HG03045 (cell line): ENCODE measurements at regions not wholly inside any gene's neighbourhood (a gene's known extent, or its start where the extent isn't known, plus 50 kb on each side); places are given as distances from the start of the nearest gene placed in this dataset.
"Not testable (repeated sequence)": the region's sequence is repeated elsewhere in the genome, so short reads cannot be mapped to it uniquely, and the experiment has no call there.

Experiments used
- ATAC-seq: cut with Tn5 transposase; IDR thresholded peaks from one replicate; pipeline ENCODE4 v1.9.1; 2021; ENCODE audit warnings: mild to moderate bottlenecking, moderate library complexity; ENCODE audit not compliant: unreplicated experiment

DNA sequence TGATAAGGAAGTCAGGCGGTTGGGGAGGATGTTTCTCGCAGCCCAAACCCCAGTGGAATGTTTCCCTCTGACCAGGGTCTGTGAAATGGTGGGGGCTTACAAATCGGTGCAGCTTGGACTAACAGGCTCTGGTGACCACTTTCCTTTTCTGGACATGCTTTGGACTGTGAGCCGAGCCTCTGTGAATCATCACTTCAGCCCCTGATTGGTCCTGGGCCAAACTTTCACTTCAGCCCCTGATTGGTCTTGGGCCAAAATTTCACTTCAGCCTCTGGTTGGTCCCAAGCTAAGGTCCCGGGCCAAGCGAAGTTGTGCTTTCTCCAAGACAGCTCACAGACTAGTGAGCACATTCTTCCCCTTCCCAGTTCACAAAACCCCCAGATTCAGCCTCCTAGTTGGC is 223.7 kb upstream of the ANKRD20A1 start:
- ATAC-seq, result not testable (repeated sequence)

DNA sequence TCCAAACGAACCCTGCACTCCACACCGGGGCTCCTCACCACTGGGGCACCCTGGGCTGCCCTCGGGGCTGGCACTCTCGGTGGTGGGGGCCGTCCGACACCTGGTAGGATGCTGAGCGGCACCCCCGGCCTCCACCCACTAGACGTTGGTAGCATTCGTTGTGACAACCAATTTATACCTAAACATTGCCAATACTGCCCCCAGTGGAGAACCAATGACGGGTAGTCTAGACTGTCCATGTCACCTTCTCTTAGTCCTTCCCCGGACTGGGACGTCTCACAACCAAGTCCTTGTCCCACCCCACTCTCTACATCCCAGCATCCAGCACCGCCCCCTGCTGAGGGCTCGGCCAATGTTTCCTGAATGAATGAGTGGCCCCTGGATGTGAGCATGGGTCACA is 246.8 kb upstream of the ANKRD20A1 start:
- ATAC-seq, result not testable (repeated sequence)

DNA sequence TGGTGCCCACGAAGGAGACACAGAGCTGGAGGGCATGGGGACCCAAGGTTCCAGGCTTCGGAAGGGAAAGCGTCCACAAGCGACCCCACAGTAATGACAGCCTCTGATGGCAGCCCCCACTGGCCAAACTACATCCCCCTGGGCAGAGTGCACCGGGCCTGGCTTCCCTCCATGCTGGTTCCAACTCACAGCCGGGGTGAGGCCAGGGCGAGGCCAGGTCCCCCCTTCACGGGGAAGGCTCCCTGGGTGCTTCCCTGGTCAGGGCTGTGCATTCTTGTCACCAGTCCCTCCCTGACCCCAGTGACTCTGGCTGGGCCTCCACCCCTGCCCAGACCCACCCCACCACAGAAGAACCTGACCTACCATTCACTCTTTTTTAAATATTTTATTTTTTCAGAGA is 248.9 kb upstream of the ANKRD20A1 start:
- not testable (repeated sequence) for ATAC-seq

DNA sequence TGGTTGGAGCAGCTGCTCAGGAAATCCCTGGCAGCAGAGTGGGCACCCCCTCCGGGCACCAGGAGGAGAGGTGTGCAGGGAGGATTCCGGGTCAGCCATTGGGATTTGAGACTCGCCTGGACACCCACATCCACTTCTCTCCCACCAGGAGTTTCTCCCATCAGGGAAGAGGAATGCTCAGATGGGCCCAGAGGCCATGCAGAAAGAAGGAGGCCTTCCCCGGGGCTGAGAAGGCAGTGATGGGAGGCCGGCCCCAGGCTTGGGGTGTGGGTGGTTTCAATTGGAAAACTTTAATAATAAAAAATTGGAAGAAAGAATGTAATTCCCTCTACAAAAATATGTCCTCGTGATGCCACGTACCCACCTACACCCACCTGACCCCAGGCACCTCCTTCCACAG is 249.3 kb upstream of the ANKRD20A1 start:
- not testable (repeated sequence) for ATAC-seq

DNA sequence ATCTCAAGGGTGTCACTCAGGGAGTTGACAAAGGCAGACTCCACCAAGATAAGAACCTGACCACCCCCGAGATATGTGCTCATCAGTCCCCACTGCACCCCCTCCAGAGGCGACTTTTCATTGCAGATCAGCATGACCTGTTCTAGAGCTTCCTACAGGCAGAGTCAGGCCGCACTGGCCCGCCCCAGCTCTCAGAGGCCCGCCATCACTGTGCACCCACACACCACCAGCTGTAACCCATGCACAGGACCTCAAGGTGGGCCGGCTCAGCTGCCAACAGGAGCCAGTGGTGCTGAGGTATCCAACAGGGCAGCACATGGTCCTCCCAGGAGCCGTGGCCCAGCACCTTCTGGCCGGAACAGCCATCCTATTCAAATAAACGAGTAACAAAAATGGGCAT is 253.6 kb upstream of the ANKRD20A1 start:
- ATAC-seq, result not testable (repeated sequence)

DNA sequence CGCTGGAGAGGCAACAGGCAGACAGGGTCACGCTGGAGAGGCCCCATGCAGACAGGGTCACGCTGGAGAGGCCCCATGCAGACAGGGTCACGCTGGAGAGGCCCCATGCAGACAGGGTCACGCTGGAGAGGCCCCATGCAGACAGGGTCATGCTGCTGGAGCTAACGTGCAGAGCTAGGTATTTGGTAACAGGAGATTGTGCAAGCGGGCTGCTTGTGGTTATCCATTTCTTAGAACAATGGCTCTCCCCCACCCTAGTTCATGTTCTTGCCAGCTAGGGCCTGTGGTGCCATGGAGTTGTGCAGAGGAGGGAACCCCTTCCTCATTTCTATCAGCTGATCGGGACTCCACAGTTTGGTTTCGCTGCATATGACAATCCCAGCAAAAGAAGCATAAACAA is 255.1 kb upstream of the ANKRD20A1 start:
- ATAC-seq, result not testable (repeated sequence)

DNA sequence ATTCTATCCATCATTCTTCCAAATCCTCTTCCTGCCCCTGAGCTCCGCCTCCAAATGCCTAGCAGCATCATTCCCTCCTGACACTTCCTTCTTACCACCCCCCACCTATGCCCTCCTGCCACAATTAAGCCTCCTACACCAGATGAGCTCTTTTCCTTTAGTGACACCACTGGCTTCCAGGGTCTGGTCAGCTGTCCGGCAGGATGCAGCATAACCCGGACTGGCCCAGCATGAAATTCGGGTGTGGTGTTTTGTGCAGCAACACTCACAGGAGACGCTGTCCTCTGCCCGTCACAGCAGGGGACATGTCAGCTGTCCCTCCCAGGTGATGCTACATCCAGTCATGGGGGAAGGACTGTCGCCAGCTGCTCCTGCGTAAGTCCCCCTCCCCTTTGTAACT is 266.3 kb upstream of the ANKRD20A1 start:
- not testable (repeated sequence) for ATAC-seq

DNA sequence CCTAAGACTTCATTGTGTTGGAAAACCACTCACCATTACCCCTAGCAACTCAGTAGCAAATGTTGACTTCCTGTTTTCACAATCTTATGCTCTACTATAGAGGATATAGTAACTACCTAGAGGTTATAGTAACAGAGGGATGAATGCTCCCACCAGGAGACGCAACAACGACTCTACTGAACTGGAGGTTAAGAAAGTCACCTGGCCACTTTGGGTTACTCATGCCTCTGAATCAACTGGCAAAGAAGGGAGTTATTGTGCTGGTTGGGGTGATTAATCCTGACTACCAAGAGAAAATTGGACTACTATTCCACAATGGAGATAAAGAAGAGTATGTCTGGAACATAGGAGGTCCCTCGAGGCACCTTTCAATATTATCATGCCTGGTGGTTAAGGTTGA is 302.9 kb upstream of the ANKRD20A1 start:
- not testable (repeated sequence) for ATAC-seq

DNA sequence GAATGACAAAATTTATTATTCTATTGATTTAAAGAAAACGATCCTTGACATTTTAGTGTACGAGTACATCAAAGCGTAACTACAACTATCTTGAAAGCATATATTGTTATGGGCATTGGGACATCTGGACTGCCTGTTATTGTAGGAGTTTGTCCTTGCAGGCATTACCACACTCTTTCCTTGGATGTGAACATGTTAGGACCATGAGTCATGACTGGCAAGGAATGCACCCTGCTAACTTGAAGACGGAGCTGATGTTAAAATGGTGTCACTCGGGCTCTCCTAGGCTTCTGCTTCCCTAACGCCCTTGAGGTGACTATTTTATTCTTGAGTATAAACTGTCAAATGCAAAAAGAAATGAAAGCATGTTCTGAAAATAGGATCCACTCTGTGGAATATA is 308.7 kb upstream of the ANKRD20A1 start:
- ATAC-seq, result not testable (repeated sequence)

DNA sequence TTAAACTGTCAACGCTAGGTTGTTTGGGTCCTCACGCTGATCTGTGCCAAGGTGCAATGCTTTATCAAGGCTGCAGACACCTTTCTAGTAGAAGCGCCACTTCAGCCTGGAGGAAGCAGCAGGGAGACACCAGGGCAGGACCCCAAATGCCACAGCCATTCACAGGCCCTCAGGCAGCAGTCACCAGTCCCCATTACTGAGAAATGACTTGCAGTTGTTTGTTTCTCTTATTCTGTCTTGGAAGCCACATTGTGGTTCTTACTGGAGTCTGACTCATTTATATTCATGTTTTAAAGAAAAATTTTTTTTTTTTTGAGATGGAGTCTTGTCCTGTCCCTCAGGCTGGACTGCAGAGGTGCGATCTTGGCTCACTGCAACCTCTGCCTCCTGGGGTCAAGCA is 328.9 kb upstream of the ANKRD20A1 start:
- ATAC-seq, result not testable (repeated sequence)

DNA sequence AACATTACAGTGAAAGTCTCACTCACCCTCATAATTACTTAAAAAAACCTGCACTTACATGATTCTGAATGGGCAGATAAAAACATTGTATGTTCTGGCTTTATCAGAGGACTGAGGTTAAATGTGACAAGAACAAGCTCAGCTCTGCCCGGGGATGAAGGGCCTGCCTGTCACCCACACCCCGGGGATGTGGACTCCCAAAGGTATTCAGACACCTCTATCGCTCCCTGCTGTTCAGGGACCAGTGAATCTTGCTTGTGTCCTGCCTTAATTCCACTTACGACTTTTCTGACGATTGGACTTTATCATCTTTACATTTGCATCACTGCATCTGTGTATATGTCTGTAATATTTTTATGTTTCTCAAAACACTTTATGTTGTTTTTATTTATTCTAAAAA is 341.8 kb upstream of the ANKRD20A1 start:
- ATAC-seq, result not testable (repeated sequence)

DNA sequence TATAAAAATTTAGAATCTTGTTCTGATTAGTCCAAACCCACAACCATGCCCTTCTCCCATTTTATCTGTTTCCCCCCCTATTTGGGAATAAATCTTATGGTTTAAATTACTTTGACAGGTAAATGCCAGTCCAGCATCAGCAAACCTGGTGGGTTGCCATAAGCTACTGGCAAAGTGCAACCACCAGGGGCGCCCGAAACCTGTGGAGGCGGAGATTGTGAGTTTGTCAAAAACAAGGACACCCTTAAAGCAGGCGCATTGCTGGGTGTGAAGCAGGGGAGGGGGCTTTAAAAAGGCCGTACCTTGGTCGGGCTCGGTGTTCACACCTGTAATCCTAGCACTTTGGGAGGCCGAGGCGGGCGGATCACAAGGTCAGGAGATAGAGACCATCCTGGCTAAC is 344.1 kb upstream of the ANKRD20A1 start:
- not testable (repeated sequence) for ATAC-seq

DNA sequence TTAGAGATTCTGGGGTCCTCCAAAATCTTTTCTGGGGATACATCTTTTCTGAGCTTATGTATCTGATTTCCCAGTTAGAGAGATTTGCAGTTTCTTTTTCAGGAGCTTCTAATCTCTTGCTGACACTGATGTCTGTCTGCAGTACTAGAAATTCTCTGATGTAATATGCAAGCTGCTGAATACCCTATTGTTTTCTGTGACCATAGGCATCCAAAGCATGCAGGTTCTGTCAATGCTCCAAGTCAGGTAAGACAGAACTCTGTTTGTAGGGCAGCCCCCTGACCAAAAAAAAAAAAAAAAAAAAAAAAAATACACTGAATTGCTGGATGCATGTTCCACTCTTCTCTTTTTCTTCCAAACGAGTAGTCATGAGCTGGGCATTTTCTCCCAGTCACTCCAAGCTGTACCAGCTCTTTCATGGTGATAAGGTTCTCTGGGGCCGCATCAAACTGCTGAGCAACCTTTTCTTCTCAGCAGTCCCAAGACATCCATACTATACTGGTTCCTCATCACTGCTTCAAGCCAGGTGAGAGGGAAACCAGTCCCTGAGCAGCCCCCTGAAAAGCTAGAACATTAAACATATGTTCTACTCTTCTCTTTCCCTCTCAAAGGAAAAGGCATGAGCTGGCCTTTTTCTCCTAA is 354.9 kb upstream of the ANKRD20A1 start:
- not testable (repeated sequence) for ATAC-seq

DNA sequence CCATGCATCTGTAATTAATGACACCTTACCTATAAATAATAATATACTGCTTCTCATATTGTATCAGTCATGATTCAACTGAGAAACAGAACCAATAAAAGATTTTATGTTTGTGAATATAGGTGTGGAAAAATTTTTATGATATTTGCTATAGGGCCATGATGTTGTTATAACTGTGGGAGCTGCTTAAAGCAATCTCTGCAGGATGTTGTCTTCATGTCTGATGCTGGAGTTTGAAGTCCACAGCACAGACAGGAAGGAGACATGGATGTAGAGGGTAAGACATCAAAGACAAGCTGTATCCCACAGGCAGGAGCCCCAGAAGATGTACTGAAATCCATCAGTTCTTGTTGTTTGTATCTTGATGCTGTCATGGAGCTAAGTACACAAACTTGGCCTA is 366.7 kb upstream of the ANKRD20A1 start:
- not testable (repeated sequence) for ATAC-seq

DNA sequence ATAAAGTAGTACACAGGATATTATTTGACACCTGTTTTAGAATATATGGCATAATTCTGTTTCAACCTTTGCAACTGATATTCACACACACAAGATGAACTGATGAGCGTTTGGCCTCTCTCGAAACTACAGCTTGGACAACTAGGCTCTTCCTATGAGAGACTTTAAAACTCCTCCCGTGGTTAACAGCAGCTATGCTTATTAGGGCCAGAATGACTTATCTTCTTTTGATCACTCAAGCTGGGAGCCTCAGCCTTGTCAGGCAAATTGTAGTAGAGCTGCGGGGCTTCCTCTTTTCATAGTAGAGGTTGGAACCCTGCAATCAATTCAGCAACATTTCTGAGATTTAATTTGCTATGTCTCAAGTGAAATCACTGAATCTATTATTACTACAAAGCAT is 381.3 kb upstream of the ANKRD20A1 start:
- ATAC-seq, result not testable (repeated sequence)

DNA sequence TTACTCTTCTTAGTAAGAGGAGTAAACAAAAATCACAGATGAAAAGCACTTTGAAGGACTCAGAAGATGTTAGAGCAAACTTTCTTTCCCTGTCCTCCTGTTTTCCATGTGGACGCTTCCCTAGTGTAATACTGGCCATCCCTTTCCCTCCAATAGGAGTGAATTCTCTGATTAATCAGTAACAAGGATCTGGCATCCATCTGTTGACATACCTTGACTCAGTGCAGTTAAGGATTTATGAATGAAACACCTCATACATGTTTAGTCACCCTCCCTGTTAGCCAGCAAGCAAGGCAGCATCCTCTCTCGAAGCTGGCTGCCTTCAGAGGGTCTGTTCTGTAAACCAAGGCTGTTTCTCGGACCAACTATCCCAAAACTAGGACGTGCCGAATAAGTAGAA is 388.0 kb upstream of the ANKRD20A1 start:
- not testable (repeated sequence) for ATAC-seq

DNA sequence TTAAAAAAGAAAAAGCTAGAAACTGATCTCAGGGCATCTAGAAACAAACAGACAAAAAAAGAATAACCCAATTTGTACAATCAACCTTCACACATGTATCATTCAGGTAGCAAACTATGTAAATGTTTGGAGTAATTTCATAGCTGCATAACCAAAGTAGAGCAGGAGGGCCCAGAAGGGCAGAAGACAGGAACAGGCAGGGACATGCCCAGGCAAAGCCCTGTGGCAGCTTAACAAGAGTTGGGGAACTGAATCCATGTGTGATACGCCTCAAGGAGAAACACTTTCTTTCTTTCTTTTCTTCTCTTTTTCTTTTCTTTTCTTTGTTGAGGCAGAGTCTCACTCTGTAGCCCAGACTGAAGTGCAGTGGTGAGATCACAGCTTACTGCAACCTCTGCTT is 390.4 kb upstream of the ANKRD20A1 start:
- ATAC-seq, result peak; percentile 60

DNA sequence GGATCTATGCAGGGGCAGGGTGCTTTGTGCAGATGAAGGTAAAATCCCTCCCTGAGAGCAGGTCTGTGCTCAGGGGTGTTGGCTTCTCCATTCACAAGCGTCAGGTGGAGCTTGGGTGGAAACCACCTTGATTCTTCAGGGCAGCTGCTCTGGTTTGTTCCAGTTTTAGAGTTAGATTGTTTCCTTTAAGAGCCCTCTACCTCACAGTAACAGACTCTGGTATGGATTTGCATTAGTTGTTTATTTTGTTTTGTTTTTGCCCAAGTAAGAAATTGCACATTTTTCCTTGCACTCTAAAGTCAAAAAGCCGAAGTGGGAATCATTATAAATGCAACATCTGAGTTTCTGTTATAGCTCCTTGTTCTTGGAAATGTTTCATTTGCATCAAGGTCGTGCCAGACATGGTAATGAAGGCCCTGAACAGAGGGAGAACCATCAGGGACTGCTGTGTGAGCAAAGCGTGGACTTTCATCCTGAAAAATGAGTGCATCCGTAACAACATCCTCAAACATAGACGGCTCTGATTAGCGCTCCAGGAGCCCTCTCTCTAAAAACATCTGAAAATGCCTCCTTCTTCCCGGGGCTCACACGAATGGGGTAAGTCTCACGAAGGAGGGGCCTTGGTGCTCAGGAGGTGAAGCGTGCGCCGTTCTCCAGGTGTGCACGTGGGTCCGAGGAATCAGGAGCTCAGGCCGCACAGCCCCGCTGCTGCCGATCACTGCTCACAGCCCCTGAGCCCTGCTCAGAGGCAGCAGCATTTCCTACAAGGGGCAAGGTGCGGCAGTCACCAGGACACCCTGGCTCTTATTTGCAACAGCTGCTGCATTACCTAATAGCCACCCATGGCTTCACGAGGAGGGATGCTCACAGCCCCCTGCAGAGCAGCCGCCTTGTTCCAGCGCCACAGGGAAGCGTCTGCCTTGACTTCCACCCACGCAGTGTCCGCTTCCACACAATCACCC is 396.7 kb upstream of the ANKRD20A1 start:
- ATAC-seq, result not testable (repeated sequence)

DNA sequence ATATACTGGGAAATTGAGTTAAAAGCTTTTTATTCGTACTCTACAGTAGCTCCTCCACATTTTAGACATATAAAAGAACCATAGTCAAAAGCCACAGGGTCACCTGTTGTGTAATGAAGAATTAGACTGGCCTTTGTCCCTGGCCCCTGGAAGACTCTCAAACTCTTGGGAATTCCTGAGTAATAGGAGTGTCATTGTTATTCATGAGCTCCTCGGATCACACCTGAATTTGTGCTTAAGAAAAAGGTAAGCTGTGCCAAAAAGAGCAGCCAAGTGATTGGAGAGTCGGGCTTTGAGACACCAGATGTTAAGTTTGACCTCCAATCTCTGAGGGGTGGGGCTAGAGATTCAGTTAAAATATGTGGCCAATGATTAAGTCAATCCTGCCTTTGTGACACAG is 405.8 kb upstream of the ANKRD20A1 start:
- ATAC-seq, result not testable (repeated sequence)

DNA sequence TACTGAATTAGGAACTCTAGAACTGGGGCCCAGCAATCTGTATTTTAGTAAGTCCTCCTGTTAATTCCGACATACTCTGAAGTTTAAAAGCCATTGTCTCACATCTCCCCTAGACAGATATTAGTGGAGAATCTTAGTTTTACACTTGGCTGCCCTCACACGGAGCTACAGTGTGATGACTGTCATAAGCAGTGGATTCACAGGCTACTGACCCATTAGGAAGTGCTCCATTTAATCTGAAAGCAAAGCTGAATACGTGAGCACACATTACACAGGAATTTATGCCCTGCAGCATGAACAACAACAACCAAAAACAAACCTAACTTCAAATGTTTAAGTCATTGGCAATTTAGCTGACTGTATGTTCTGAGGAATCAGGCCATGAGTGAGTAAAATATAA is 416.4 kb upstream of the ANKRD20A1 start:
- not testable (repeated sequence) for ATAC-seq

DNA sequence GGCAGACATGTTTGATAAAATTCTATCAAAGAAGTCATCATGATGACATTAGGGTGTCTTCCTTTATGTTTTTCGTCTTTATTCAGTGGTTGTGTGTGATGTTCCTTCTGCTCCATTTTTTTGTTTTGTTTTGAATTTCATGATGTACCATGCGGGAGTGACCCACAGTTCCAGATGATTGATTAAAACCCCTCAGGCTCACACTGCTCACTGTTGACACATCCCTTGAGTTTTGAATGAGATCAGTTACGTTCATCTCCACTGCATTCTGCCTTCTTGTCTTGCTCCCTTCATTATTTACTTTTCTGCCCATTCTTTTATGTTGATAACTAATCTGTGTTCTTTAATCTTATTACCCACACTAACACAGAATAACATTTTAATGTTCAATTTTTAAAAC is 421.7 kb upstream of the ANKRD20A1 start:
- ATAC-seq, result not testable (repeated sequence)

DNA sequence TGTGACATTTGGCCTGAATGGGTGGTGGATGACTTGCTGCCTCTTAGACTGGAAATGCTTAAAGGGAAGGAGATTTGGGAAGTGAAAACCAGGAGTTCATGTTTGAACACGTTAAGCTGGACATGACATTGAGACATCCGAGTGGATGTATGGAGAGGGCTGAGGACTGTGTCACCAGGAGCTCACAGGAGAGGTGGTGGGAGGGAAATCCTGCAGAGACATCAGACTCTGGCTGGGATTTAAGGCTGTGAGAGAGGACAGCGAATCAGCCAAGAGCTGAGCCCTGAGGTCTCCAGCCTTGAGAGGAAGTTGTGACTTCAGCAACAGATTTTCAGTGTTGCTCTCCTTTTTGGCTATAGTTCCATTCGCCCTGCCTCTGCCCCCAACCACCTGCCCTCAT is 432.5 kb upstream of the SPATA31A3 start:
- not testable (repeated sequence) for ATAC-seq
